Parathyroid adenoma (tissue), 2 donors: ENCODE measurements at regions not wholly inside any gene's neighbourhood (a gene's known extent, or its start where the extent isn't known, plus 50 kb on each side); places are given as distances from the start of the nearest gene placed in this dataset.
A peak's percentile ranks its signal among the peaks of the same experiment; 100 is the strongest.

Experiments used
- H2AFZ ChIP-seq: fragments of 300-600 bp; sonication (generic); one replicate; pipeline ENCODE4 v1.7.0; 2017; ENCODE audit warnings: antibody characterized with exemption, mild to moderate bottlenecking
- H3K27ac ChIP-seq: fragments of 300-600 bp; sonication (generic); one replicate; pipeline ENCODE4 v1.7.0; 2017
- H3K27me3 ChIP-seq: fragments of 300-600 bp; sonication (generic); one replicate; pipeline ENCODE4 v1.7.0; 2017; ENCODE audit warnings: low read length; ENCODE audit not compliant: control insufficient read depth, insufficient read depth
- H3K36me3 ChIP-seq: fragments of 300-600 bp; sonication (generic); one replicate; pipeline ENCODE4 v1.7.0; 2017; ENCODE audit warnings: low read length; ENCODE audit not compliant: control insufficient read depth, insufficient read depth
- H3K4me1 ChIP-seq: fragments of 300-600 bp; sonication (generic); one replicate; pipeline ENCODE4 v1.7.0; 2017; ENCODE audit warnings: control low read depth
- H3K4me2 ChIP-seq: fragments of 300-600 bp; sonication (generic); one replicate; pipeline ENCODE4 v1.7.0; 2017; ENCODE audit warnings: low read length
- H3K4me3 ChIP-seq: fragments of 300-600 bp; sonication (generic); one replicate; pipeline ENCODE4 v1.7.0; 2017; ENCODE audit warnings: low read depth, low read length
- H3K79me2 ChIP-seq: fragments of 300-600 bp; sonication (generic); one replicate; pipeline ENCODE4 v1.7.0; 2017; ENCODE audit warnings: control low read depth
- H3K9ac ChIP-seq: fragments of 300-600 bp; sonication (generic); one replicate; pipeline ENCODE4 v1.7.0; 2017; ENCODE audit warnings: mild to moderate bottlenecking
- H3K9me3 ChIP-seq: fragments of 300-600 bp; sonication (generic); one replicate; pipeline ENCODE4 v1.7.0; 2017; ENCODE audit warnings: low read length; ENCODE audit not compliant: control insufficient read depth
- CTCF ChIP-seq: fragments of 300-600 bp; sonication (generic); IDR thresholded peaks from one replicate; pipeline ENCODE4 v1.7.0; 2017; ENCODE audit warnings: antibody characterized with exemption, mild to moderate bottlenecking
- donor health status: primary hyperparathyroidism.

- no peak overlapping the region for H3K9ac ChIP-seq
- H3K4me1 ChIP-seq: peaks cover 3% of the 10 kb centered on the region
- no peaks in the 10 kb centered on the region for H3K27me3 ChIP-seq
- no peaks in the 10 kb centered on the region for H3K79me2 ChIP-seq
- no peak overlapping the region for H3K4me2 ChIP-seq
- no peak for TF ChIP-seq CTCF
- H3K9me3 ChIP-seq: no peaks in the 10 kb centered on the region
- no peaks in the 10 kb centered on the region for H3K36me3 ChIP-seq
- no peak overlapping the region for H3K4me3 ChIP-seq
- H3K27ac ChIP-seq: no peak overlapping the region
- H2AFZ ChIP-seq: peak overlapping the region; percentile 57
These were observed 461.6 kb upstream of the VSTM2A start for GRCh38 chr7:54080525-54080924.

- Histone ChIP-seq H2AFZ (peak overlapping the region; percentile 57), H3K9ac (no peak overlapping the region), H3K79me2 (no peaks in the 10 kb centered on the region), H3K4me2 (peak overlapping the region; percentile 24), H3K27me3 (no peaks in the 10 kb centered on the region), H3K4me1 (peaks cover 3% of the 10 kb centered on the region), H3K27ac (no peak overlapping the region), H3K36me3 (no peaks in the 10 kb centered on the region), H3K4me3 (no peak overlapping the region), H3K9me3 (no peaks in the 10 kb centered on the region)
- TF ChIP-seq CTCF: no peak
These were observed 461.2 kb upstream of the VSTM2A start for GRCh38 chr7:54080971-54081370.

- no peak for TF ChIP-seq CTCF
- no peak overlapping the region for H3K9ac ChIP-seq
- H2AFZ ChIP-seq: no peak overlapping the region
- H3K9me3 ChIP-seq: no peaks in the 10 kb centered on the region
- H3K27ac ChIP-seq: no peak overlapping the region
- H3K4me3 ChIP-seq: no peak overlapping the region
- no peaks in the 10 kb centered on the region for H3K27me3 ChIP-seq
- H3K4me1 ChIP-seq: no peaks in the 10 kb centered on the region
- H3K79me2 ChIP-seq: no peaks in the 10 kb centered on the region
- H3K36me3 ChIP-seq: no peaks in the 10 kb centered on the region
- no peak overlapping the region for H3K4me2 ChIP-seq
These were observed 457.8 kb upstream of the VSTM2A start for GRCh38 chr7:54084340-54084739.

- Histone ChIP-seq H3K79me2 (no peaks in the 10 kb centered on the region), H3K4me2 (no peak overlapping the region), H3K9me3 (no peaks in the 10 kb centered on the region), H3K4me1 (no peaks in the 10 kb centered on the region), H3K9ac (no peak overlapping the region), H3K4me3 (no peak overlapping the region), H2AFZ (no peak overlapping the region), H3K36me3 (no peaks in the 10 kb centered on the region), H3K27me3 (no peaks in the 10 kb centered on the region), H3K27ac (no peak overlapping the region)
- TF ChIP-seq CTCF: no peak
These were observed 451.4 kb upstream of the VSTM2A start for GRCh38 chr7:54090652-54091213.

- H3K27ac ChIP-seq: no peak overlapping the region
- no peaks in the 10 kb centered on the region for H3K27me3 ChIP-seq
- H3K36me3 ChIP-seq: no peaks in the 10 kb centered on the region
- H3K9ac ChIP-seq: no peak overlapping the region
- no peaks in the 10 kb centered on the region for H3K79me2 ChIP-seq
- no peak overlapping the region for H3K4me2 ChIP-seq
- H3K4me3 ChIP-seq: no peak overlapping the region
- no peaks in the 10 kb centered on the region for H3K9me3 ChIP-seq
- H2AFZ ChIP-seq: no peak overlapping the region
- H3K4me1 ChIP-seq: no peaks in the 10 kb centered on the region
- no peak for TF ChIP-seq CTCF
These were observed 450.9 kb upstream of the VSTM2A start for GRCh38 chr7:54091322-54091721.
